ENCODE measurements at regions not wholly inside any gene's neighbourhood (a gene's known extent, or its start where the extent isn't known, plus 50 kb on each side); places are given as distances from the start of the nearest gene placed in this dataset.
A peak's percentile ranks its signal among the peaks of the same experiment; 100 is the strongest.
"Not testable (repeated sequence)": the region's sequence is repeated elsewhere in the genome, so short reads cannot be mapped to it uniquely, and the experiment has no call there.

DNA sequence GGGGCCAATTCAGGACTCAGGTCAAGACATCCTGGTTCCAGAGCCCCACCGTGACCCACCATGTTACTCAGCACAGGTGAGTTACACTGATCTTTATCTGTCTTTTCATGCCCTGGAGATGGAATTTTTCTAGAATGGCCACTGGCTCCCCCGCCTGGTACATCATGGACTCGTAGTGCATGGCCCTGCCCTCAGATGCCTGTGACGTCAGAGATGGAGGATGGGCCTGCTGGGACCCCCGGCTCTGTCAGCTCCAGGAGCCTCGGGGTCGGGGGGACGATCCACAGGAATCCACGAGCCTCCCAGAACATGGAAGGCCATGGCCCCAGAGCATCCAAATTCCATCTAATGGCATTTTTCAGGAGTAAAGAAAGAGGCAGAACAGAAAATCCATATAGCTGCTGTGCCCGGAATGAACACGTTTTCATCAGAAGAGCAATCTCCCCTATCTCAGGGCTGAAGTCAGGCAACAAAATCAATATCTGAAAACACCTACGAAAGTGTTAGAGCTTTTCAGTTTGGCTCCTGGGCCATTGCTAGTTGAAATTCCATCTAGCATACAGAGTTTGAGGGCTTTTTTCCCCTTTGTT, 146.7 kb upstream of the SFSWAP start:
- 34% methylated on average over 12 of the region's 12 CpGs for WGBS
- DNase-seq; H3K27me3 ChIP-seq (ENCODE audit: control insufficient read depth, insufficient read depth); H3K9me3 ChIP-seq (ENCODE audit: control insufficient read depth, low read length); intact Hi-C loops (cut with DNase I); ATAC-seq; H3K4me3 ChIP-seq (ENCODE audit: low read length); H3K27ac ChIP-seq (ENCODE audit: low read length); H3K4me1 ChIP-seq (ENCODE audit: control insufficient read depth, insufficient read depth, low read length): not testable (repeated sequence)

- ATAC-seq (no peak), DNase-seq (no peak)
- Histone ChIP-seq H3K9me3 (ENCODE audit: control insufficient read depth, low read length) (no peaks in the 10 kb centered on the region), H3K27me3 (ENCODE audit: control insufficient read depth, insufficient read depth) (peaks cover 2% of the 10 kb centered on the region), H3K4me3 (ENCODE audit: low read length) (no peak overlapping the region), H3K4me1 (ENCODE audit: control insufficient read depth, insufficient read depth, low read length) (no peaks in the 10 kb centered on the region), H3K27ac (ENCODE audit: low read length) (no peak overlapping the region)
- 44% methylated on average over 8 of the region's 8 CpGs for WGBS
- intact Hi-C loops (cut with DNase I), result no loop called here
Measured at GRCh38 chr12:131564845-131565244, 146.0 kb upstream of the SFSWAP start.

- no peak overlapping the region for H3K27ac ChIP-seq (ENCODE audit: low read length)
- no peaks in the 10 kb centered on the region for H3K9me3 ChIP-seq (ENCODE audit: control insufficient read depth, low read length)
- DNase-seq, result no peak
- H3K27me3 ChIP-seq (ENCODE audit: control insufficient read depth, insufficient read depth), result peaks cover 2% of the 10 kb centered on the region
- intact Hi-C loops (cut with DNase I), result no loop called here
- no peak overlapping the region for H3K4me3 ChIP-seq (ENCODE audit: low read length)
- 48% methylated on average over 25 of the region's 25 CpGs for WGBS
- H3K4me1 ChIP-seq (ENCODE audit: control insufficient read depth, insufficient read depth, low read length), result no peaks in the 10 kb centered on the region
- no peak for ATAC-seq
Measured at GRCh38 chr12:131565267-131566015, 145.4 kb upstream of the SFSWAP start.

DNA sequence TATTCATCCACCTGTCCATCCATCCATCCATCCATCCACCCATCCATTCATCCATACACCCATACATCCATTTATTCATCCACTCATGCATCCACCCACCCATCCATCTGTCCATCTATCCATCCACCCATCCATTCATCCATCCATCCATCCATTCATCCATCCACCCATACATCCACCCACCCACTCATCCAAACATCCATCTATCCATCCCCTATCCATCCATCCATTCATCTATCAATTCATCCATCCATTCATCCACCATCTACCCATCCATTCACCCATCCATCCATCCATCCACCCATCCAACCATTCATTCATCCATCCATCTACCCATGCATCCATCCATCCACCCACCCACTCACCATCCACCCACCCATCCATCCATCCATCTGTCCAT, 142.6 kb upstream of the SFSWAP start:
- DNase-seq, result no peak
- no peak for ATAC-seq
- Histone ChIP-seq H3K4me3 (ENCODE audit: low read length) (no peak overlapping the region), H3K27ac (ENCODE audit: low read length) (no peak overlapping the region), H3K9me3 (ENCODE audit: control insufficient read depth, low read length) (no peaks in the 10 kb centered on the region), H3K27me3 (ENCODE audit: control insufficient read depth, insufficient read depth) (peaks cover 2% of the 10 kb centered on the region), H3K4me1 (ENCODE audit: control insufficient read depth, insufficient read depth, low read length) (no peaks in the 10 kb centered on the region)
- intact Hi-C loops (cut with DNase I), result no loop called here

GRCh38 chr12:131570596-131570995, 140.3 kb upstream of the SFSWAP start:
- Histone ChIP-seq H3K27me3 (ENCODE audit: control insufficient read depth, insufficient read depth) (peaks cover 2% of the 10 kb centered on the region), H3K4me3 (ENCODE audit: low read length) (no peak overlapping the region), H3K27ac (ENCODE audit: low read length) (no peak overlapping the region), H3K4me1 (ENCODE audit: control insufficient read depth, insufficient read depth, low read length) (no peaks in the 10 kb centered on the region), H3K9me3 (ENCODE audit: control insufficient read depth, low read length) (no peaks in the 10 kb centered on the region)
- ATAC-seq (no peak), DNase-seq (no peak)
- 78% methylated on average over 8 of the region's 8 CpGs for WGBS
- intact Hi-C loops (cut with DNase I), result no loop called here

- H3K27ac ChIP-seq (ENCODE audit: low read length), result no peak overlapping the region
- intact Hi-C loops (cut with DNase I), result no loop called here
- ATAC-seq (no peak), DNase-seq (no peak)
- no peak overlapping the region for H3K4me3 ChIP-seq (ENCODE audit: low read length)
- no peaks in the 10 kb centered on the region for H3K4me1 ChIP-seq (ENCODE audit: control insufficient read depth, insufficient read depth, low read length)
- no peaks in the 10 kb centered on the region for H3K9me3 ChIP-seq (ENCODE audit: control insufficient read depth, low read length)
- H3K27me3 ChIP-seq (ENCODE audit: control insufficient read depth, insufficient read depth), result peaks cover 2% of the 10 kb centered on the region
- 35% methylated on average over 6 of the region's 6 CpGs for WGBS
Measured at GRCh38 chr12:131571827-131572226, 139.1 kb upstream of the SFSWAP start.

GRCh38 chr12:131572626-131573025, 138.3 kb upstream of the SFSWAP start:
- no peak overlapping the region for H3K27ac ChIP-seq (ENCODE audit: low read length)
- no peak for DNase-seq
- WGBS, result 79% methylated on average over 15 of the region's 15 CpGs
- H3K9me3 ChIP-seq (ENCODE audit: control insufficient read depth, low read length), result no peaks in the 10 kb centered on the region
- H3K4me3 ChIP-seq (ENCODE audit: low read length), result no peak overlapping the region
- H3K4me1 ChIP-seq (ENCODE audit: control insufficient read depth, insufficient read depth, low read length), result no peaks in the 10 kb centered on the region
- intact Hi-C loops (cut with DNase I), result no loop called here
- ATAC-seq, result no peak
- peaks cover 2% of the 10 kb centered on the region for H3K27me3 ChIP-seq (ENCODE audit: control insufficient read depth, insufficient read depth)

- Histone ChIP-seq H3K27ac (ENCODE audit: low read length) (no peak overlapping the region), H3K9me3 (ENCODE audit: control insufficient read depth, low read length) (no peaks in the 10 kb centered on the region), H3K4me3 (ENCODE audit: low read length) (no peak overlapping the region), H3K27me3 (ENCODE audit: control insufficient read depth, insufficient read depth) (no peaks in the 10 kb centered on the region), H3K4me1 (ENCODE audit: control insufficient read depth, insufficient read depth, low read length) (no peaks in the 10 kb centered on the region)
- 59% methylated on average over 26 of the region's 26 CpGs for WGBS
- DNase-seq, result no peak
- peak in 1 of 2 donors; percentile 12 for ATAC-seq
- intact Hi-C loops (cut with DNase I), result no loop called here
Measured at GRCh38 chr12:131573631-131574394, 137.1 kb upstream of the SFSWAP start.

DNA sequence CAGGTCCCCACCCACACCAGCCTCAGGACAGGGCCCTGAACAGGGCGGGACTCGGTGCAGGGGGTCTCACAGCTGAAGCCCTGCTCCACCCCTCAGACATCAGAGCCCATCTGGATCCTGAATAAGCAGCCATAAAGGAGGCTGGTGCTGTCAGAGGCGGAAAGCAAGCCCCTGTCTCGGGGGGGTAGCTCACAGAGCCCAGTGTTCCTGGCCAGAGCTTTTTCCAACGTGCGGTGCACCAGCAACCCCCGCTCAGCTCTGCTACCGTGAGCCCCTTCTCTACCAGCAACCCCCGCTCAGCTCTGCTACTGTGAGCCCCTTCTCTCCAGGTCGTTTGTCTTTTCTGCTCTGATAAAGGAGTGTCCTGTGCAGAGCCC, 136.5 kb upstream of the SFSWAP start:
- ATAC-seq (no peak), DNase-seq (no peak)
- WGBS, result 25% methylated on average over 10 of the region's 10 CpGs
- intact Hi-C loops (cut with DNase I), result no loop called here
- no peaks in the 10 kb centered on the region for H3K27me3 ChIP-seq (ENCODE audit: control insufficient read depth, insufficient read depth)
- no peak overlapping the region for H3K27ac ChIP-seq (ENCODE audit: low read length)
- H3K9me3 ChIP-seq (ENCODE audit: control insufficient read depth, low read length), result no peaks in the 10 kb centered on the region
- no peak overlapping the region for H3K4me3 ChIP-seq (ENCODE audit: low read length)
- no peaks in the 10 kb centered on the region for H3K4me1 ChIP-seq (ENCODE audit: control insufficient read depth, insufficient read depth, low read length)

DNA sequence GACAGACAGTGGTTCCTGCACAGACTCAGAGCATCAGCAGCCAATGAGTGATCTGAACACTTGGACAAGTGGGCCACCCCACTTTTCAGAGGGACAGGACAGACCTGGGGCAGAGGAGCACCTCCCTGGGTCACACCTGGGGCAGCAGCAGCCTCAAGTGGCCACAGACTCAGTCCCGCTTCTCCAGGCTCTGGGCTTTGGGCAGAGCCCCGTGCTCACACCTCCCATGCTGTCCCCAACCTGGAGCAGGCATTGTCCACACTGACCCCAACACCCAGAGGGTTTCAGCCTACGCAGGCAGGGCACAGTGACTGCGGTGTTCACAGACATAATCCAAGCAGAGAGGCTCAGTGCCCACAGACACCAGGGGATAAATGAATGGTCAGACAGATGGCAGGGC, 135.5 kb upstream of the SFSWAP start:
- H3K4me1 ChIP-seq (ENCODE audit: control insufficient read depth, insufficient read depth, low read length), result no peaks in the 10 kb centered on the region
- ATAC-seq (no peak), DNase-seq (no peak)
- H3K27ac ChIP-seq (ENCODE audit: low read length), result no peak overlapping the region
- 85% methylated on average over 4 of the region's 4 CpGs for WGBS
- no peaks in the 10 kb centered on the region for H3K9me3 ChIP-seq (ENCODE audit: control insufficient read depth, low read length)
- H3K27me3 ChIP-seq (ENCODE audit: control insufficient read depth, insufficient read depth), result no peaks in the 10 kb centered on the region
- H3K4me3 ChIP-seq (ENCODE audit: low read length), result no peak overlapping the region
- intact Hi-C loops (cut with DNase I), result no loop called here

DNA sequence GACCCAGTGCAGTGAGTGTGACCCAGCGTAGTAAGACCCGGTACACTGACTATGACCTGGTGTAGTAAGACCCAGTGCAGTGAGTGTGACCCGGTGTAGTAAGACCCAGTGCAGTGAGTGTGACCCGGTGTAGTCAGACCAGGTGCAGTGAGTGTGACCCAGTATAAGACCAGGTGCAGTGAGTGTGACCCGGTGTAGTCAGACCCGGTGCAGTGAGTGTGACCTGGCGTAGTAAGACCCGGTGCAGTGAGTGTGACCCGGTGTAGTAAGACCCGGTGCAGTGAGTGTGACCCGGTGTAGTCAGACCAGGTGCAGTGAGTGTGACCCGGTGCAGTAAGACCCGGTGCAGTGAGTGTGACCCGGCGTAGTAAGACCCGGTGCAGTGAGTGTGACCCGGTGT, 134.2 kb upstream of the SFSWAP start:
- peak in 1 of 2 donors; percentile 51 for ATAC-seq
- H3K9me3 ChIP-seq (ENCODE audit: control insufficient read depth, low read length); H3K4me3 ChIP-seq (ENCODE audit: low read length); H3K27me3 ChIP-seq (ENCODE audit: control insufficient read depth, insufficient read depth); H3K27ac ChIP-seq (ENCODE audit: low read length); intact Hi-C loops (cut with DNase I); DNase-seq; H3K4me1 ChIP-seq (ENCODE audit: control insufficient read depth, insufficient read depth, low read length): not testable (repeated sequence)
- WGBS, result 97% methylated on average over 12 of the region's 17 CpGs
